Subcutaneous abdominal adipose tissue (tissue), 5 donors: ENCODE measurements at regions not wholly inside any gene's neighbourhood (a gene's known extent, or its start where the extent isn't known, plus 50 kb on each side); places are given as distances from the start of the nearest gene placed in this dataset.

ENCODE experiments used
- H3K27ac ChIP-seq: one replicate; pipeline ENCODE4 v1.7.0; 2013; ENCODE audit warnings: low read depth, mild to moderate bottlenecking, inconsistent platforms, low read length, moderate library complexity
- H3K27me3 ChIP-seq, 5 donors: one replicate each; pipeline ENCODE4 v1.7.0; 2013; ENCODE audit warnings: low read length in 5 of 5, inconsistent platforms in 1 of 5; ENCODE audit not compliant: control insufficient read depth in 5 of 5, insufficient read depth in 4 of 5
- H3K36me3 ChIP-seq, 5 donors: one replicate each; pipeline ENCODE4 v1.7.0; 2013; ENCODE audit warnings: low read length in 5 of 5; ENCODE audit not compliant: control insufficient read depth in 5 of 5, insufficient read depth in 5 of 5
- H3K4me1 ChIP-seq, 5 donors: one replicate each; pipeline ENCODE4 v1.7.0; 2013; ENCODE audit warnings: low read length in 5 of 5, mild to moderate bottlenecking in 3 of 5, moderate library complexity in 1 of 5; ENCODE audit not compliant: control insufficient read depth in 5 of 5, insufficient read depth in 5 of 5
- H3K4me3 ChIP-seq, 5 donors: one replicate each; pipeline ENCODE4 v1.7.0; 2013; ENCODE audit warnings: low read length in 5 of 5, low read depth in 1 of 5
- H3K9ac ChIP-seq, 5 donors: one replicate each; pipeline ENCODE4 v1.7.0; 2013; ENCODE audit warnings: low read length in 5 of 5, mild to moderate bottlenecking in 4 of 5, moderate library complexity in 3 of 5
- H3K9me3 ChIP-seq, 5 donors: one replicate each; pipeline ENCODE4 v1.7.0; 2013; ENCODE audit warnings: low read length in 5 of 5; ENCODE audit not compliant: control insufficient read depth in 5 of 5
- donor health status: healthy.
- donor health status: healthy.
- donor health status: healthy.
- donor health status: healthy.
- donor health status: healthy.

GRCh38 chr18:40004246-40004645 is 1950.8 kb upstream of the PIK3C3 start:
- no peaks in the 10 kb centered on the region for H3K36me3 ChIP-seq
- no peak overlapping the region for H3K27ac ChIP-seq
- no peaks in the 10 kb centered on the region for H3K4me1 ChIP-seq
- H3K4me3 ChIP-seq, result no peak overlapping the region
- no peaks in the 10 kb centered on the region for H3K9me3 ChIP-seq
- no peaks in the 10 kb centered on the region for H3K27me3 ChIP-seq
- H3K9ac ChIP-seq, result no peak overlapping the region

- no peaks in the 10 kb centered on the region for H3K27me3 ChIP-seq
- H3K9me3 ChIP-seq, result no peaks in the 10 kb centered on the region
- H3K9ac ChIP-seq, result no peak overlapping the region
- H3K4me3 ChIP-seq, result no peak overlapping the region
- no peaks in the 10 kb centered on the region for H3K4me1 ChIP-seq
- no peak overlapping the region for H3K27ac ChIP-seq
- H3K36me3 ChIP-seq, result no peaks in the 10 kb centered on the region
Measured at GRCh38 chr18:39998317-39998716, 1956.7 kb upstream of the PIK3C3 start.

- no peak overlapping the region for H3K9ac ChIP-seq
- H3K4me3 ChIP-seq, result no peak overlapping the region
- peaks cover 0 to 8% (median 0%) of the 10 kb centered on the region in 5 donors for H3K4me1 ChIP-seq
Measured at GRCh38 chr18:39994498-39994897, 1960.5 kb upstream of the PIK3C3 start.

GRCh38 chr18:39991696-39992265 is 1963.3 kb upstream of the PIK3C3 start:
- Histone ChIP-seq H3K9ac (no peak overlapping the region), H3K27ac (no peak overlapping the region), H3K9me3 (no peaks in the 10 kb centered on the region), H3K36me3 (no peaks in the 10 kb centered on the region), H3K27me3 (no peaks in the 10 kb centered on the region), H3K4me3 (no peak overlapping the region), H3K4me1 (peaks cover 0 to 8% (median 0%) of the 10 kb centered on the region in 5 donors)

More at GRCh38 chr18:39994498-39994897, 1960.5 kb upstream of the PIK3C3 start:
- Histone ChIP-seq H3K9me3 (no peaks in the 10 kb centered on the region), H3K27ac (no peak overlapping the region), H3K27me3 (no peaks in the 10 kb centered on the region), H3K36me3 (no peaks in the 10 kb centered on the region)

GRCh38 chr18:39990540-39990939 is 1964.5 kb upstream of the PIK3C3 start:
- Histone ChIP-seq H3K9me3 (no peaks in the 10 kb centered on the region), H3K4me3 (no peak overlapping the region), H3K9ac (no peak overlapping the region), H3K4me1 (peaks cover 0 to 8% (median 0%) of the 10 kb centered on the region in 5 donors), H3K27me3 (no peaks in the 10 kb centered on the region), H3K27ac (no peak overlapping the region), H3K36me3 (no peaks in the 10 kb centered on the region)

GRCh38 chr18:39976771-39977170 is 1978.3 kb upstream of the PIK3C3 start:
- no peak overlapping the region for H3K27ac ChIP-seq
- H3K9me3 ChIP-seq, result no peaks in the 10 kb centered on the region
- H3K27me3 ChIP-seq, result peaks cover 0 to 3% (median 0%) of the 10 kb centered on the region in 5 donors
- H3K4me1 ChIP-seq, result no peaks in the 10 kb centered on the region
- H3K36me3 ChIP-seq, result no peaks in the 10 kb centered on the region
- no peak overlapping the region for H3K4me3 ChIP-seq
- no peak overlapping the region for H3K9ac ChIP-seq

GRCh38 chr18:39972521-39972920 is 1982.5 kb upstream of the PIK3C3 start:
- Histone ChIP-seq H3K27me3 (peaks cover 0 to 3% (median 0%) of the 10 kb centered on the region in 5 donors), H3K36me3 (no peaks in the 10 kb centered on the region), H3K9me3 (no peaks in the 10 kb centered on the region), H3K27ac (no peak overlapping the region), H3K4me1 (no peaks in the 10 kb centered on the region), H3K9ac (no peak overlapping the region), H3K4me3 (no peak overlapping the region)

GRCh38 chr18:39969803-39970494 is 1985.1 kb upstream of the PIK3C3 start:
- Histone ChIP-seq H3K9ac (no peak overlapping the region), H3K27me3 (no peaks in the 10 kb centered on the region), H3K4me1 (no peaks in the 10 kb centered on the region), H3K27ac (no peak overlapping the region), H3K36me3 (no peaks in the 10 kb centered on the region), H3K9me3 (no peaks in the 10 kb centered on the region), H3K4me3 (no peak overlapping the region)

- Histone ChIP-seq H3K36me3 (no peaks in the 10 kb centered on the region), H3K4me3 (no peak overlapping the region), H3K27me3 (no peaks in the 10 kb centered on the region)
Measured at GRCh38 chr18:39966275-39966674, 1988.8 kb upstream of the PIK3C3 start.

GRCh38 chr18:39962546-39962945 is 1992.5 kb upstream of the PIK3C3 start:
- Histone ChIP-seq H3K9me3 (no peaks in the 10 kb centered on the region), H3K36me3 (no peaks in the 10 kb centered on the region), H3K9ac (no peak overlapping the region), H3K27ac (no peak overlapping the region), H3K27me3 (no peaks in the 10 kb centered on the region), H3K4me1 (no peaks in the 10 kb centered on the region), H3K4me3 (no peak overlapping the region)

More at GRCh38 chr18:39966275-39966674, 1988.8 kb upstream of the PIK3C3 start:
- H3K9me3 ChIP-seq, result no peaks in the 10 kb centered on the region
- no peaks in the 10 kb centered on the region for H3K4me1 ChIP-seq
- H3K27ac ChIP-seq, result no peak overlapping the region
- no peak overlapping the region for H3K9ac ChIP-seq
